ENCODE measurements at regions not wholly inside any gene's neighbourhood (a gene's known extent, or its start where the extent isn't known, plus 50 kb on each side); places are given as distances from the start of the nearest gene placed in this dataset.

DNA sequence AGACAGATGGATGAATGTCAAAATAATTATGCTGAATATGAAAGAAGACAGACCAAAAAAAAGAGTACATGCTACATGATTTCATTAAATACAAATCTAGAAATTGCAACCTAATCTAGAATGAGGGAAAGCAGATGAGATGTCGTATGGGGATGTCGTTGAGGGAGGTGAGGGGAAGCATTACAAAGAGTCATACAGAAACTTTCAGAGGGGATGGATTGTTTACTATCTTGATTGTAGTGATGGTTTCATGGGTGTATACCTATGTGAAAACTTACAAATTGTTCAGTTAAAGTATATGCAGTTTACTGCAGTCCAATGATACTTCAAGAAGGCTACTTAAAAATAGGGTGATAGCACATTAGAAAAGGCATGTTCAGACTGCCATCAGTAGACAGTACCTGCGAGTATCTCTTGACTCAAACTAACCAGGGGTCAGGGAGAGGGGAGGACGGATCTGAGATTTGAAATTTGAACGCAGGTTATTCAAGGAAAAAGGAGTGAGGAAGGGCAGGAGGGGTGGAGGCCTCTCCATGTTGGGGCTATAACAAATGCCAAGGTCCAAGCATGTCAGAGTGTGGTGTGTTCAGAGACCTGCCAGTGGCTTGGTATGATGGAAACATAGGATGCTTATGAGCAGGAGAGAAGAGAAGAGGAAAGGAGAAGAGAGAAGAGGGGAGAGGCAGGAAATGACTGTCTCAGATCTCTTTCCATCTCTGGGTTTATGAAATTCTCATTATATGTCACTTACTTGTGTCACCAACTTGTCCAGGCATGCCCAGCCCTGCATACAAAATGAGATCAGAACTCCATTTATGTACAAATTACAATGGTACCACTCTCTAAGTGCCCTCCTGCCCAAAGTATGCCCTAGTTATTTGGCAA, 257.3 kb upstream of the CXCR4 start:
- intact Hi-C loops (cut with DNase I; ENCODE audit: low total_unique reads) = no loop called here
- no peak for TF ChIP-seq POLR2A (IDR thresholded peaks at IDR 0.05)
- TF ChIP-seq, protein P1, sequence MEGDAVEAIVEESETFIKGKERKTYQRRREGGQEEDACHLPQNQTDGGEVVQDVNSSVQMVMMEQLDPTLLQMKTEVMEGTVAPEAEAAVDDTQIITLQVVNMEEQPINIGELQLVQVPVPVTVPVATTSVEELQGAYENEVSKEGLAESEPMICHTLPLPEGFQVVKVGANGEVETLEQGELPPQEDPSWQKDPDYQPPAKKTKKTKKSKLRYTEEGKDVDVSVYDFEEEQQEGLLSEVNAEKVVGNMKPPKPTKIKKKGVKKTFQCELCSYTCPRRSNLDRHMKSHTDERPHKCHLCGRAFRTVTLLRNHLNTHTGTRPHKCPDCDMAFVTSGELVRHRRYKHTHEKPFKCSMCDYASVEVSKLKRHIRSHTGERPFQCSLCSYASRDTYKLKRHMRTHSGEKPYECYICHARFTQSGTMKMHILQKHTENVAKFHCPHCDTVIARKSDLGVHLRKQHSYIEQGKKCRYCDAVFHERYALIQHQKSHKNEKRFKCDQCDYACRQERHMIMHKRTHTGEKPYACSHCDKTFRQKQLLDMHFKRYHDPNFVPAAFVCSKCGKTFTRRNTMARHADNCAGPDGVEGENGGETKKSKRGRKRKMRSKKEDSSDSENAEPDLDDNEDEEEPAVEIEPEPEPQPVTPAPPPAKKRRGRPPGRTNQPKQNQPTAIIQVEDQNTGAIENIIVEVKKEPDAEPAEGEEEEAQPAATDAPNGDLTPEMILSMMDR (IDR thresholded peaks at IDR 0.05 in 4 of 5, conservative IDR thresholded peaks at IDR 0.05 in 1 of 5) = no peak

DNA sequence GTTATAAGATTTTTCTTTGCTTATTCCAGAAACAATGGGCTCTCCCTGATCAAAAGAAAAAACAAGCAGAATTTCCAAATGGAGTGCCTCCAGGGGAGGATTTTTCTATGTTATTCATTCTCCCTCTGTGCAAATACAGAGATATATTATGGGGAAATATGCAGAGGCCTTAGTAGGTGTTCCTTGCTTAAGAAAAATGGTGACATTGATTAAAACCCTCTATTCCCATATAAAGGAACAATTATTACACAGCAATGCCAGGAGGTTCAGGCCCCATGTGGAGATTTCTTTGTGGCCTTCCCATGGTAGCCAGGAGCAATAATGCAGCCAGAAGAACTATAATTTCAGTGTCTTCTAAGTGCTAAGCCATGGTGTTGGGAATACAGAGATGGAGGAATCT, 255.9 kb upstream of the CXCR4 start:
- DNase-seq (no peak), ATAC-seq (no peak)
- H3K36me3 ChIP-seq = no peaks in the 10 kb centered on the region
- no peak overlapping the region for H3K27ac ChIP-seq
- in situ Hi-C loops (cut with MboI; ENCODE audit: low sequenced_read_pairs in 4 of 4) (no loop called here), intact Hi-C loops (cut with DNase I; ENCODE audit: low total_unique reads) (no loop called here)
- H3K4me1 ChIP-seq = no peaks in the 10 kb centered on the region
- H3K27me3 ChIP-seq = peaks cover 0 to 4% (median 0%) of the 10 kb centered on the region in 3 donors
- no peak overlapping the region for H3K4me3 ChIP-seq
- no peaks in the 10 kb centered on the region for H3K9me3 ChIP-seq
- TF ChIP-seq, protein P1 (IDR thresholded peaks at IDR 0.05 in 4 of 5, conservative IDR thresholded peaks at IDR 0.05 in 1 of 5) = no peak
- no peak for TF ChIP-seq POLR2A (IDR thresholded peaks at IDR 0.05)

More for the DNA sequence above, 257.3 kb upstream of the CXCR4 start:
- Histone ChIP-seq H3K36me3 (no peaks in the 10 kb centered on the region), H3K4me1 (no peaks in the 10 kb centered on the region), H3K27me3 (no peaks in the 10 kb centered on the region), H3K4me3 (no peak overlapping the region), H3K9me3 (no peaks in the 10 kb centered on the region), H3K27ac (no peak overlapping the region)
- DNase-seq (no peak), ATAC-seq (no peak)
- in situ Hi-C loops (cut with MboI; ENCODE audit: low sequenced_read_pairs in 4 of 4) = no loop called here

DNA sequence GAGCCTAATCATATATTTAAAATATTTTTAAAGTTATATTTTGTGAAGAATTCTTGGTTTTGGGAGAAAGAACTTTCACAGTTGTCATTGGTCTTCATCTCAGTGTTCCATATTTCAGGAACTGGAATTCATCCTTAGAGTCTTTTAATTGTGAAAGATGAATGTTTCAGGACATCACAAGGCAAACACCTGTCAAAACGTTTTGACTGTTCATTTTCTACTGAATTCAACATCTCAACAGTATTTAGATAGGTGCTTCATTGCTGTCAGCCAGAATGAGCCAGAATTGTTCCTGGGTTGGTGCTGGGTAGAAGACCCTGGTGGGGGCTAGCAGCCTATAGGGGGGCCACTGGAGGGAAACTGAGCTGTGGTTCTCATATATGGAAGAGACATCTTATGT, 255.1 kb upstream of the CXCR4 start:
- DNase-seq = no peak
- intact Hi-C loops (cut with DNase I; ENCODE audit: low total_unique reads) (no loop called here), in situ Hi-C loops (cut with MboI; ENCODE audit: low sequenced_read_pairs in 4 of 4) (no loop called here)
- H3K4me1 ChIP-seq = no peaks in the 10 kb centered on the region
- no peak for TF ChIP-seq POLR2A (IDR thresholded peaks at IDR 0.05)
- TF ChIP-seq, protein P1 (IDR thresholded peaks at IDR 0.05 in 4 of 5, conservative IDR thresholded peaks at IDR 0.05 in 1 of 5) = no peak
- H3K27ac ChIP-seq = no peak overlapping the region
- H3K27me3 ChIP-seq = peaks cover 0 to 4% (median 0%) of the 10 kb centered on the region in 3 donors
- no peaks in the 10 kb centered on the region for H3K36me3 ChIP-seq
- no peak overlapping the region for H3K4me3 ChIP-seq
- no peaks in the 10 kb centered on the region for H3K9me3 ChIP-seq
- ATAC-seq = no peak

DNA sequence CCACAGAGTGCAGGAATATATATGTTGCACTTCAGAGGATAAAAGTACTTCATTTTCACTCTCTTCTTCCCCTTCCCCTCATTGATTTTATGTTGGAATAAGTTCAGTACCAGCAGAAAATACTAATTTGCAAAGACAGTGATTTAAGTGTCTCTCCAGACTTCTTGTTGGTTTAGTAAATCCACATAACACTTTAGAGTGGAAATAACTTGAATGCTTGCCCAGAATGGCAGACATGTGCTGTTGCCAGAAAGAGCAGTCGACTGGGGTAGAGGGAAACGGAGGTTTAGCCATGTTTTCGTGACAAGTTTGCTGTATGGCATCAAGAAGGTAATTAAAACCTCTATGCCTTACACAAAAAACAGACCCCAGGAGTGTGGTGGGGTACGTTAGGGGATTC, 246.0 kb upstream of the CXCR4 start:
- Histone ChIP-seq H3K36me3 (no peaks in the 10 kb centered on the region), H3K27me3 (no peaks in the 10 kb centered on the region), H3K27ac (no peak overlapping the region), H3K4me1 (no peaks in the 10 kb centered on the region), H3K4me3 (no peak overlapping the region), H3K9me3 (no peaks in the 10 kb centered on the region)
- DNase-seq (no peak), ATAC-seq (no peak)
- TF ChIP-seq, protein P1 (IDR thresholded peaks at IDR 0.05 in 4 of 5, conservative IDR thresholded peaks at IDR 0.05 in 1 of 5) = no peak
- TF ChIP-seq POLR2A (IDR thresholded peaks at IDR 0.05) = no peak
- intact Hi-C loops (cut with DNase I; ENCODE audit: low total_unique reads) (no loop called here), in situ Hi-C loops (cut with MboI; ENCODE audit: low sequenced_read_pairs in 4 of 4) (no loop called here)
